Psoas muscle (tissue), 7 donors: ENCODE measurements at regions not wholly inside any gene's neighbourhood (a gene's known extent, or its start where the extent isn't known, plus 50 kb on each side); places are given as distances from the start of the nearest gene placed in this dataset.

Experiments used
- ATAC-seq, 4 donors: fragments of 200-7000 bp; cut with Tn5 transposase; one replicate each; pipeline ENCODE4 v1.9.1; 2020; ENCODE audit warnings: moderate library complexity in 3 of 4, mild to moderate bottlenecking in 2 of 4
- DNase-seq, 2 donors: peaks; one replicate each; pipeline ENCODE4 v3.0.0-alpha.2; 2020
- H3K27ac ChIP-seq: fragments of 200-600 bp; one replicate; pipeline ENCODE4 v1.8.0; 2022
- H3K27me3 ChIP-seq, 3 donors: fragments of 200-600 bp in 1 of 3; one replicate each; pipeline versions ENCODE4 v1.6.1 to v1.8.0; 2013 to 2022; ENCODE audit warnings: low read length in 2 of 3, mild to moderate bottlenecking in 2 of 3, moderate library complexity in 1 of 3; ENCODE audit not compliant: insufficient read depth in 3 of 3
- H3K36me3 ChIP-seq, 2 donors: fragments of 200-600 bp in 1 of 2; one replicate each; pipeline versions ENCODE4 v1.6.1 to v1.8.0; 2013 to 2022; ENCODE audit warnings: low read depth in 1 of 2, mild to moderate bottlenecking in 1 of 2, moderate library complexity in 1 of 2; ENCODE audit not compliant: insufficient read depth in 1 of 2
- H3K4me1 ChIP-seq: fragments of 200-600 bp; one replicate; pipeline ENCODE4 v1.8.0; 2022
- H3K4me3 ChIP-seq: fragments of 200-600 bp; one replicate; pipeline ENCODE4 v1.8.0; 2022; ENCODE audit warnings: mild to moderate bottlenecking
- H3K9me3 ChIP-seq: fragments of 200-600 bp; one replicate; pipeline ENCODE4 v1.8.0; 2022
- CTCF ChIP-seq: fragments of 200-600 bp; IDR thresholded peaks from one replicate; pipeline ENCODE4 v1.8.0; 2022; ENCODE audit warnings: antibody characterized with exemption
- WGBS, 3 donors: extraction: QIAGEN DNeasy Blood & Tissue Kit; methylation state at CpG; one replicate each; pipeline versions ENCODE4 v1.1.6 to v1.1.7; 2013; 5-methylcytosine and 5-hydroxymethylcytosine counted together
- intact Hi-C, 2 donors: fragments of 100-400 bp; cut with DNase I; formaldehyde crosslinking; loops; one replicate each; pipeline versions ENCODE4 v1.11.0 to v1.14.2; 2022
- donor health status: healthy with polysubstance abuse.
- donor health status: DM: no; HTN: no; CAD: no; lungs with moderate emphysema.
- donor health status: Bipolar disorder and iron deficiency.
- donor health status: healthy.
- donor health status: DM: yes; HTN: yes; CAD: no.
- donor health status: DM: no; HTN: no; CAD: no.
- donor health status: DM: yes; HTN: yes; CAD: no.

- intact Hi-C loops: loop anchor here (2.0 to 10.0 kb wide), 5 partner anchors 30 to 590 kb away; no protein-coding TSS in a partner anchor
- DNase-seq (no peak), ATAC-seq (peak; percentile 18 to 71 (median 62))
- peaks cover 26% of the 10 kb centered on the region for H3K4me1 ChIP-seq
- no peaks in the 10 kb centered on the region for H3K27me3 ChIP-seq
- 10 to 30% (median 21%) methylated on average over 2 of the region's 2 CpGs for WGBS, 3 donors
- peak overlapping the region; percentile 67 for H3K27ac ChIP-seq
- peak overlapping the region; percentile 3 for H3K4me3 ChIP-seq
- H3K9me3 ChIP-seq: no peaks in the 10 kb centered on the region
- H3K36me3 ChIP-seq: no peaks in the 10 kb centered on the region
- no peak for TF ChIP-seq CTCF
These were observed 150.6 kb downstream of the RPS12 start for GRCh38 chr6:132964868-132965382.

GRCh38 chr6:132967871-132968270, 153.5 kb downstream of the RPS12 start:
- DNase-seq (no peak), ATAC-seq (no peak)
- Histone ChIP-seq H3K4me1 (peaks cover 25% of the 10 kb centered on the region), H3K27me3 (no peaks in the 10 kb centered on the region), H3K9me3 (no peaks in the 10 kb centered on the region), H3K4me3 (no peak overlapping the region), H3K27ac (no peak overlapping the region), H3K36me3 (no peaks in the 10 kb centered on the region)
- 83 to 90% (median 87%) methylated on average over 2 of the region's 2 CpGs for WGBS, 3 donors
- intact Hi-C loops: loop anchor here (2.0 to 10.0 kb wide), 3 partner anchors 69 to 587 kb away; no protein-coding TSS in a partner anchor
- no peak for TF ChIP-seq CTCF

GRCh38 chr6:132968419-132968950, 154.1 kb downstream of the RPS12 start:
- Histone ChIP-seq H3K27ac (no peak overlapping the region), H3K4me1 (peaks cover 28% of the 10 kb centered on the region), H3K9me3 (no peaks in the 10 kb centered on the region), H3K27me3 (no peaks in the 10 kb centered on the region), H3K36me3 (no peaks in the 10 kb centered on the region), H3K4me3 (no peak overlapping the region)
- 84 to 86% (median 86%) methylated on average over 5 of the region's 5 CpGs for WGBS, 3 donors
- intact Hi-C loops: loop anchor here (2.0 to 10.0 kb wide), 3 partner anchors 68 to 586 kb away; no protein-coding TSS in a partner anchor
- ATAC-seq (no peak), DNase-seq (no peak)
- no peak for TF ChIP-seq CTCF

- no peak for ATAC-seq
- no peak overlapping the region for H3K4me3 ChIP-seq
- H3K36me3 ChIP-seq: no peaks in the 10 kb centered on the region
- no peaks in the 10 kb centered on the region for H3K9me3 ChIP-seq
- WGBS, 3 donors: 35 to 48% (median 45%) methylated on average over 1 of the region's 1 CpG
- intact Hi-C loops: loop anchor here (2.0 to 10.0 kb wide), 3 partner anchors 68 to 586 kb away; no protein-coding TSS in a partner anchor
- no peak for DNase-seq
- no peaks in the 10 kb centered on the region for H3K27me3 ChIP-seq
- TF ChIP-seq CTCF: no peak
- peaks cover 27% of the 10 kb centered on the region for H3K4me1 ChIP-seq
- no peak overlapping the region for H3K27ac ChIP-seq
These were observed 154.8 kb downstream of the RPS12 start for GRCh38 chr6:132969196-132969595.

- intact Hi-C loops: no loop called here
- Histone ChIP-seq H3K27ac (no peak overlapping the region), H3K4me3 (no peak overlapping the region), H3K36me3 (no peaks in the 10 kb centered on the region), H3K27me3 (no peaks in the 10 kb centered on the region), H3K9me3 (no peaks in the 10 kb centered on the region), H3K4me1 (peaks cover 20% of the 10 kb centered on the region)
- WGBS, 3 donors: 84 to 86% (median 86%) methylated on average over 3 of the region's 3 CpGs
- no peak for TF ChIP-seq CTCF
- DNase-seq (no peak), ATAC-seq (no peak)
These were observed 157.3 kb downstream of the RPS12 start for GRCh38 chr6:132971676-132972075.
